Breast epithelium (tissue), 3 donors: ENCODE measurements at regions not wholly inside any gene's neighbourhood (a gene's known extent, or its start where the extent isn't known, plus 50 kb on each side); places are given as distances from the start of the nearest gene placed in this dataset.

ENCODE experiments used
- POLR2A ChIP-seq: fragments of 450-650 bp; IDR thresholded peaks from one replicate; pipeline ENCODE4 v1.6.1; 2016; ENCODE audit warnings: antibody characterized with exemption, mild to moderate bottlenecking, moderate library complexity
- POLR2AphosphoS5 ChIP-seq, 3 donors: sonication (generic); formaldehyde crosslinking; IDR thresholded peaks; one replicate each; pipeline ENCODE4 v1.6.1; 2017; ENCODE audit warnings: antibody characterized with exemption in 3 of 3
- TF ChIP-seq, protein P1 (sequence below), 3 donors: fragments of 450-650 bp; IDR thresholded peaks; one replicate each; pipeline ENCODE4 v1.5.1; 2016 to 2017; ENCODE audit warnings: antibody characterized with exemption in 3 of 3, mild to moderate bottlenecking in 3 of 3, moderate library complexity in 3 of 3

DNA sequence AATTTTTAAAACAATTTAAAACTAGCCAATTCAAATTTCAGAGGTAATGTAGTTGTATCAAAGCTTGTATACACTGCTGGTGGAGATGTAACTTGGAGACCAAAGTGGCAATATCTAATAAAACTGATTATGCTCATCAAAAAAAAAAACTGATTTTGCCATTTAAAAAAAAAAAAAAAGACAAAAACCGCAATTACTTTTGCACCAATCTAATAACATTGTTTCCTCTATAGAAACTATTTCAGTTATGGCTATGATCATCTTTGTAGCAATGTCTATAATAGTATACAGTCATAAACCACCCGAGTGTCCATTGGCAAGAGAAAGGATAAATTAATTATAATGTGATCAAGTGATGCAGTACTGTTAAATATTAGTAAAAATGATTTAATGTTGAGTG is 149.3 kb upstream of the SEMA6D start:
- TF ChIP-seq POLR2AphosphoS5 (IDR thresholded peaks at IDR 0.05) (no peak), POLR2A (no peak)
- TF ChIP-seq, protein P1, sequence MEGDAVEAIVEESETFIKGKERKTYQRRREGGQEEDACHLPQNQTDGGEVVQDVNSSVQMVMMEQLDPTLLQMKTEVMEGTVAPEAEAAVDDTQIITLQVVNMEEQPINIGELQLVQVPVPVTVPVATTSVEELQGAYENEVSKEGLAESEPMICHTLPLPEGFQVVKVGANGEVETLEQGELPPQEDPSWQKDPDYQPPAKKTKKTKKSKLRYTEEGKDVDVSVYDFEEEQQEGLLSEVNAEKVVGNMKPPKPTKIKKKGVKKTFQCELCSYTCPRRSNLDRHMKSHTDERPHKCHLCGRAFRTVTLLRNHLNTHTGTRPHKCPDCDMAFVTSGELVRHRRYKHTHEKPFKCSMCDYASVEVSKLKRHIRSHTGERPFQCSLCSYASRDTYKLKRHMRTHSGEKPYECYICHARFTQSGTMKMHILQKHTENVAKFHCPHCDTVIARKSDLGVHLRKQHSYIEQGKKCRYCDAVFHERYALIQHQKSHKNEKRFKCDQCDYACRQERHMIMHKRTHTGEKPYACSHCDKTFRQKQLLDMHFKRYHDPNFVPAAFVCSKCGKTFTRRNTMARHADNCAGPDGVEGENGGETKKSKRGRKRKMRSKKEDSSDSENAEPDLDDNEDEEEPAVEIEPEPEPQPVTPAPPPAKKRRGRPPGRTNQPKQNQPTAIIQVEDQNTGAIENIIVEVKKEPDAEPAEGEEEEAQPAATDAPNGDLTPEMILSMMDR (IDR thresholded peaks at IDR 0.05) = no peak
